H1 (cell line): ENCODE measurements at regions not wholly inside any gene's neighbourhood (a gene's known extent, or its start where the extent isn't known, plus 50 kb on each side); places are given as distances from the start of the nearest gene placed in this dataset.

Experiments
- BCL11A ChIP-seq, 2 experiments: IDR thresholded peaks; one replicate each; pipeline ENCODE4 v1.6.1; 2011; ENCODE audit warnings: low read depth in 2 of 2, low read length in 2 of 2, mild to moderate bottlenecking in 2 of 2
- BRCA1 ChIP-seq: IDR thresholded peaks from 2 replicates; pipeline ENCODE4 v1.6.1; 2012; ENCODE audit warnings: low read depth, low read length, improper control_type of control experiment
- CBX8 ChIP-seq: fragments of 300-800, 300-1000 bp; sonication (generic); IDR thresholded peaks from 2 replicates; pipeline ENCODE4 v1.7.1; 2016; ENCODE audit warnings: low read depth, low read length, borderline replicate concordance
- CTCF ChIP-seq, 3 experiments: IDR thresholded peaks; 1 replicate in 2 of 3; 2 replicates in 1 of 3; pipeline versions ENCODE4 v1.5.1 to v1.6.1; 2011; ENCODE audit warnings: low read length in 3 of 3, mild to moderate bottlenecking in 3 of 3, inconsistent platforms in 2 of 3, low read depth in 1 of 3, moderate library complexity in 1 of 3; ENCODE audit not compliant: insufficient read depth in 1 of 3; ENCODE audit errors: control extremely low read depth in 1 of 3
- JUN ChIP-seq: IDR thresholded peaks from 2 replicates; pipeline ENCODE4 v1.6.1; 2011; ENCODE audit warnings: low read depth, mild to moderate bottlenecking, improper control_type of control experiment, low read length
- MAFK ChIP-seq: IDR thresholded peaks from 2 replicates; pipeline ENCODE4 v1.6.1; 2012; ENCODE audit warnings: low read depth, mild to moderate bottlenecking, improper control_type of control experiment, low read length
- NRF1 ChIP-seq: IDR thresholded peaks from 2 replicates; pipeline ENCODE4 v1.6.1; 2011; ENCODE audit warnings: mild to moderate bottlenecking, low read depth, low read length, improper control_type of control experiment
- PHF8 ChIP-seq: fragments of 200-600 bp; sonication (generic); conservative IDR thresholded peaks from 2 replicates; pipeline ENCODE4 v1.7.1; 2012; ENCODE audit warnings: low read depth, mild to moderate bottlenecking, inconsistent platforms, low read length, moderate library complexity
- POLR2A ChIP-seq, 2 experiments: IDR thresholded peaks; 1 replicate in 1 of 2; 2 replicates in 1 of 2; pipeline ENCODE4 v1.6.1; 2011; ENCODE audit warnings: low read depth in 2 of 2, low read length in 2 of 2, mild to moderate bottlenecking in 2 of 2; ENCODE audit errors: control extremely low read depth in 1 of 2
- POU5F1 ChIP-seq: IDR thresholded peaks from 2 replicates; pipeline ENCODE4 v1.6.1; 2011; ENCODE audit warnings: low read depth, mild to moderate bottlenecking, low read length, moderate library complexity
- SIN3A ChIP-seq, 2 experiments: IDR thresholded peaks in 1 of 2; conservative IDR thresholded peaks in 1 of 2; 2 replicates each; pipeline ENCODE4 v1.6.1; 2011 to 2012; ENCODE audit warnings: low read length in 2 of 2, improper control_type of control experiment in 1 of 2, low read depth in 1 of 2, mild to moderate bottlenecking in 1 of 2
- SP1 ChIP-seq: IDR thresholded peaks from 2 replicates; pipeline ENCODE4 v1.6.1; 2011; ENCODE audit warnings: low read depth, low read length
- SUZ12 ChIP-seq: fragments of 200-600 bp; sonication (generic); IDR thresholded peaks from 2 replicates; pipeline ENCODE4 v1.6.1; 2012; ENCODE audit warnings: mild to moderate bottlenecking, inconsistent platforms, low read length, moderate library complexity, mixed read lengths
- TAF1 ChIP-seq: IDR thresholded peaks from 2 replicates; pipeline ENCODE4 v1.6.1; 2011; ENCODE audit warnings: mild to moderate bottlenecking, low read depth, low read length
- TEAD4 ChIP-seq: IDR thresholded peaks from 2 replicates; pipeline ENCODE4 v1.6.1; 2012; ENCODE audit warnings: low read depth, low read length, inconsistent platforms, mixed read lengths
- USF2 ChIP-seq: IDR thresholded peaks from 2 replicates; pipeline ENCODE4 v1.6.1; 2011; ENCODE audit warnings: low read length, improper control_type of control experiment

- no peak for TF ChIP-seq JUN
- TF ChIP-seq MAFK = peak; percentile 57; the same call in 1 of the 2 replicates
- peak; percentile 14; the same call in 1 of the 2 replicates for TF ChIP-seq USF2
- peak; percentile 54 to 93; a peak in 2 of 4 replicates for TF ChIP-seq SIN3A (conservative IDR thresholded peaks at IDR 0.05 in 1 of 2, IDR thresholded peaks at IDR 0.05 in 1 of 2; ENCODE audit: low read depth in 1 of 2, low read length in 2 of 2)
- no peak for TF ChIP-seq BCL11A (IDR thresholded peaks at IDR 0.05; ENCODE audit: low read depth in 2 of 2, low read length in 2 of 2)
- peak; percentile 32; the same call in 1 of the 2 replicates for TF ChIP-seq TEAD4
- peak; percentile 92 for TF ChIP-seq SP1
- peak; percentile 100 for TF ChIP-seq POLR2A (IDR thresholded peaks at IDR 0.05; ENCODE audit: control extremely low read depth in 1 of 2, low read depth in 2 of 2, low read length in 2 of 2)
- TF ChIP-seq SUZ12 = no peak
- TF ChIP-seq TAF1 = peak; percentile 79
- TF ChIP-seq BRCA1 = no peak
- TF ChIP-seq CBX8 = no peak
- peak; percentile 32; the same call in 1 of the 2 replicates for TF ChIP-seq PHF8
- TF ChIP-seq POU5F1 = 0 out of 2 replicates have a peak, but pooled peaks have one; percentile 33
- TF ChIP-seq NRF1 = no peak
- TF ChIP-seq CTCF (IDR thresholded peaks at IDR 0.05; ENCODE audit: control extremely low read depth in 1 of 3, insufficient read depth in 1 of 3, low read depth in 1 of 3, low read length in 3 of 3) = peak in 1 of 3 experiments; percentile 0; a peak in 1 of 4 replicates
Measured at GRCh38 chr1:148334339-148335130, 148.6 kb downstream of the PPIAL4G start (continued).
